ENCODE measurements at regions not wholly inside any gene's neighbourhood (a gene's known extent, or its start where the extent isn't known, plus 50 kb on each side); places are given as distances from the start of the nearest gene placed in this dataset.

- DNase-seq (ENCODE audit: low read depth in 1 of 2, low spot score in 1 of 2) = no peak
- H3K27ac ChIP-seq (replicated peaks) = no peak overlapping the region
Measured at GRCh38 chr13:23500849-23501248, 67.3 kb upstream of the SACS start.

DNA sequence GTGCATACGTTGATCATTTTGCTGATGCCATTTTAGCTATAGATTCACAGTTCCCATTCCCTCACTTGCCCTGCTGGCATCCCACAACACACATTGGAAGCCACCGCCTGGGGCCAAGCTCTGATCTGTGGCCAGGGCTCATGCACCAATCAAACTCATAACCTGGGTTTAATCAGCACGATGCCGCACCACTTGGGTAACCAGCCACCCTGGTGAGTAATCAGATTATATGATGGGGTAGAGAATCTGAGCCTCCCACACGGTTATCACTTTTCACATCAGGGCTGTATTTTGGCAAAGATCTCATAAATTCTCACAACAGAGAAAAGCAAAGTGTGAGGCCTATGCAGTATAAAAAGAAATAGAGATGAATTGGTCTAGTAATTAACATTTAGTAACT lies 66.0 kb upstream of the TNFRSF19 start:
- TF ChIP-seq SPI1 (IDR thresholded peaks at IDR 0.05; ENCODE audit: borderline replicate concordance, low read depth) = no peak
- no peak for TF ChIP-seq GABPA (IDR thresholded peaks at IDR 0.05; ENCODE audit: low read depth)
- Histone ChIP-seq H3K27me3 (ENCODE audit: insufficient read depth, poor library complexity, severe bottlenecking) (no peaks in the 10 kb centered on the region), H3K4me3 (replicated peaks; ENCODE audit: insufficient read depth, low read length) (no peak overlapping the region), H3K27ac (replicated peaks) (no peak overlapping the region)
- no peak for DNase-seq (ENCODE audit: low read depth in 1 of 2, low spot score in 1 of 2)

More at GRCh38 chr13:23500849-23501248, 67.3 kb upstream of the SACS start:
- TF ChIP-seq, protein P1, sequence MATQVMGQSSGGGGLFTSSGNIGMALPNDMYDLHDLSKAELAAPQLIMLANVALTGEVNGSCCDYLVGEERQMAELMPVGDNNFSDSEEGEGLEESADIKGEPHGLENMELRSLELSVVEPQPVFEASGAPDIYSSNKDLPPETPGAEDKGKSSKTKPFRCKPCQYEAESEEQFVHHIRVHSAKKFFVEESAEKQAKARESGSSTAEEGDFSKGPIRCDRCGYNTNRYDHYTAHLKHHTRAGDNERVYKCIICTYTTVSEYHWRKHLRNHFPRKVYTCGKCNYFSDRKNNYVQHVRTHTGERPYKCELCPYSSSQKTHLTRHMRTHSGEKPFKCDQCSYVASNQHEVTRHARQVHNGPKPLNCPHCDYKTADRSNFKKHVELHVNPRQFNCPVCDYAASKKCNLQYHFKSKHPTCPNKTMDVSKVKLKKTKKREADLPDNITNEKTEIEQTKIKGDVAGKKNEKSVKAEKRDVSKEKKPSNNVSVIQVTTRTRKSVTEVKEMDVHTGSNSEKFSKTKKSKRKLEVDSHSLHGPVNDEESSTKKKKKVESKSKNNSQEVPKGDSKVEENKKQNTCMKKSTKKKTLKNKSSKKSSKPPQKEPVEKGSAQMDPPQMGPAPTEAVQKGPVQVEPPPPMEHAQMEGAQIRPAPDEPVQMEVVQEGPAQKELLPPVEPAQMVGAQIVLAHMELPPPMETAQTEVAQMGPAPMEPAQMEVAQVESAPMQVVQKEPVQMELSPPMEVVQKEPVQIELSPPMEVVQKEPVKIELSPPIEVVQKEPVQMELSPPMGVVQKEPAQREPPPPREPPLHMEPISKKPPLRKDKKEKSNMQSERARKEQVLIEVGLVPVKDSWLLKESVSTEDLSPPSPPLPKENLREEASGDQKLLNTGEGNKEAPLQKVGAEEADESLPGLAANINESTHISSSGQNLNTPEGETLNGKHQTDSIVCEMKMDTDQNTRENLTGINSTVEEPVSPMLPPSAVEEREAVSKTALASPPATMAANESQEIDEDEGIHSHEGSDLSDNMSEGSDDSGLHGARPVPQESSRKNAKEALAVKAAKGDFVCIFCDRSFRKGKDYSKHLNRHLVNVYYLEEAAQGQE (IDR thresholded peaks at IDR 0.05; ENCODE audit: insufficient replicate concordance, low read depth) = no peak
- TF ChIP-seq CTCF (IDR thresholded peaks at IDR 0.05; ENCODE audit: insufficient read depth, low read length) (no peak), POLR2AphosphoS5 (IDR thresholded peaks at IDR 0.05; ENCODE audit: low read depth) (no peak), SPI1 (IDR thresholded peaks at IDR 0.05; ENCODE audit: borderline replicate concordance, low read depth) (no peak), GABPA (IDR thresholded peaks at IDR 0.05; ENCODE audit: low read depth) (no peak)
- Histone ChIP-seq H3K4me3 (replicated peaks; ENCODE audit: insufficient read depth, low read length) (no peak overlapping the region), H3K27me3 (ENCODE audit: insufficient read depth, poor library complexity, severe bottlenecking) (no peaks in the 10 kb centered on the region)

DNA sequence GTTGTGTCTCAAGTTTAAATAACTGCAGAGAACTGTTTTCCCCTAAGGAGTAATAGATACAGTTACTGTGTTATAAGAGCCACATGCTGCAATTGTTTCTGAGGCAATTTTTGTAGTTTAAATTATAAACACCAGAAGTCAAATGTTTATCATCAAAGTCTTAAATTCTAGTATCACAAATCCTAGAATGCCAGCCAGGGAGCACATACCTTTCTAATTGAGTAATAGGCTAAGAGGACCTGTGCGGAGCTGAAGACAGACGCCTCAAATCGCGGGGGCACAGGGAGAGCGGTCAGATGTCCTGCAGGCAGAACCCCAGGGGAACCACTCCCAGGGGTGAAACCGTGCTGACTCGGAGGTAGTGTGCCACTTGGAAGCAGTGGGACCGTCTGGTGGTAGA lies 65.2 kb upstream of the TNFRSF19 start:
- no peak for DNase-seq (ENCODE audit: low read depth in 1 of 2, low spot score in 1 of 2)
- Histone ChIP-seq H3K4me3 (replicated peaks; ENCODE audit: insufficient read depth, low read length) (no peak overlapping the region), H3K27ac (replicated peaks) (no peak overlapping the region), H3K27me3 (ENCODE audit: insufficient read depth, poor library complexity, severe bottlenecking) (no peaks in the 10 kb centered on the region)
- TF ChIP-seq GABPA (IDR thresholded peaks at IDR 0.05; ENCODE audit: low read depth) (no peak), CTCF (IDR thresholded peaks at IDR 0.05; ENCODE audit: insufficient read depth, low read length) (no peak), SPI1 (IDR thresholded peaks at IDR 0.05; ENCODE audit: borderline replicate concordance, low read depth) (no peak), POLR2AphosphoS5 (IDR thresholded peaks at IDR 0.05; ENCODE audit: low read depth) (no peak)
- TF ChIP-seq, protein P1 (IDR thresholded peaks at IDR 0.05; ENCODE audit: insufficient replicate concordance, low read depth) = no peak

DNA sequence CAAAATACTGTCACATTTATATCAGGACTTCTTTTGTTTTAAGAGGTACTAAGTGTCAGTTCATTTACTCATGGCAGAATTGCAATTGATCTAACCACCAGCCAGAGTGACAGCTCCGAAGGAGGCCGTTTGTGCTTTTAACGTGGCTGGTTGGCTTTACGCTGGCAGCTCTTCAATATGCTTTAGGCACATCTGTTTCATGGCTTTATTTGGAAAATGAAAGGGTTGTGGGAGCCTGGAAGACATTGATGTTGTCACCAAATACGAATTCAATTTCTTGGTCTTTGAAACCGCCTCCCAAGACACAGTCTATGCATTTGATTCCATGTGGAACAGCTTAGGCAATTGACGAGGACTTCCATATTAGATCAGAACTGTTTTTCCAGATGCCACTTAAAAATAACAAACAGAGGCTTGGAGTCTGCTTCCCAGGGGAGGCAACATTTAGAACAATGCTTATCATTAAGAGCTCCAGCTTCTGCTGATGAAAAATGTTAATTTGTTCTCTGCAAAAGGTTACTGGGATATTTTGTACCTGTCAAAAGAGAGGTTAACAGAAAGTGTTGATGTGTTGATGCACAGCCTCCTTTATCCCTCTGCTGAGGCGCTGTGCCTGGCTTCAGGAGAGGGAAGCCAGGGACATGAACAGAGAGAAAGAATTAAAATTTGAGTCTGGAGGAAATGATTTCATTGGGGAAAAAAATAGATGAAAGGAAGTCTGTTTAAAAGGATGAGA lies 64.0 kb upstream of the TNFRSF19 start:
- H3K4me3 ChIP-seq (replicated peaks; ENCODE audit: insufficient read depth, low read length) = no peak overlapping the region
- no peak overlapping the region for H3K27ac ChIP-seq (replicated peaks)
- DNase-seq (ENCODE audit: low read depth in 1 of 2, low spot score in 1 of 2) = no peak
- TF ChIP-seq, protein P1 (IDR thresholded peaks at IDR 0.05; ENCODE audit: insufficient replicate concordance, low read depth) = no peak
- TF ChIP-seq CTCF (IDR thresholded peaks at IDR 0.05; ENCODE audit: insufficient read depth, low read length) (no peak), POLR2AphosphoS5 (IDR thresholded peaks at IDR 0.05; ENCODE audit: low read depth) (no peak), GABPA (IDR thresholded peaks at IDR 0.05; ENCODE audit: low read depth) (no peak), SPI1 (IDR thresholded peaks at IDR 0.05; ENCODE audit: borderline replicate concordance, low read depth) (no peak)
- H3K27me3 ChIP-seq (ENCODE audit: insufficient read depth, poor library complexity, severe bottlenecking) = no peaks in the 10 kb centered on the region
